ENCODE measurements at regions not wholly inside any gene's neighbourhood (a gene's known extent, or its start where the extent isn't known, plus 50 kb on each side); places are given as distances from the start of the nearest gene placed in this dataset.

DNA sequence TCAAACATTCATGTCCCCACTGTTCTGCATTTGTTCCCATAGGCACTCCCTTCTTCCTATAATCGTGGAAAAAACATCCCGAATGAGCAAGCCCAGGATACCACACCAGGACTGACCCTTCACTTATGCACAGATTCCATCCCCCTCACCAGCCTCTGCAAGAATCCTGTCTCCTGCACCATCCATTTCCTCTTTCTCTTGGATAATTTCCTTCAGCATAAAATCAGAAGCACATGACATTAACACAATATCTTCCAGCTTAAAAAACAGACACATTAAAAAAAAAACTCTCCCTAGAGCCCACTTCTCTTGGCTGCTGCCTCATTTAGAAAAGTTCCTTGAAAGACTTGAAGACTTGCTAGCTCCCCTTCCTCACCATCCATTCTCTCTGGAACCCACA is 120.9 kb upstream of the CPSF6 start:
- DNase-seq: no peak
- Mint-ChIP-seq H3K36me3 (ENCODE audit: insufficient read depth in 2 of 2) (no peaks in the 10 kb centered on the region), H3K4me1 (ENCODE audit: low read depth) (no peaks in the 10 kb centered on the region), H3K4me3 (no peak overlapping the region), H3K9me3 (no peaks in the 10 kb centered on the region), H3K27ac (no peak overlapping the region), H3K27me3 (ENCODE audit: low read depth) (peaks cover 9% of the 10 kb centered on the region)
- no peak for ATAC-seq (replicated peaks in 1 of 2)

- ATAC-seq (replicated peaks in 1 of 2) (no peak), DNase-seq (no peak)
- Mint-ChIP-seq H3K27me3 (ENCODE audit: low read depth) (peaks cover 9% of the 10 kb centered on the region), H3K9me3 (no peaks in the 10 kb centered on the region), H3K4me3 (no peak overlapping the region), H3K36me3 (ENCODE audit: insufficient read depth in 2 of 2) (no peaks in the 10 kb centered on the region), H3K27ac (no peak overlapping the region), H3K4me1 (ENCODE audit: low read depth) (no peaks in the 10 kb centered on the region)
These were observed 119.6 kb upstream of the CPSF6 start for GRCh38 chr12:69119770-69120169.

DNA sequence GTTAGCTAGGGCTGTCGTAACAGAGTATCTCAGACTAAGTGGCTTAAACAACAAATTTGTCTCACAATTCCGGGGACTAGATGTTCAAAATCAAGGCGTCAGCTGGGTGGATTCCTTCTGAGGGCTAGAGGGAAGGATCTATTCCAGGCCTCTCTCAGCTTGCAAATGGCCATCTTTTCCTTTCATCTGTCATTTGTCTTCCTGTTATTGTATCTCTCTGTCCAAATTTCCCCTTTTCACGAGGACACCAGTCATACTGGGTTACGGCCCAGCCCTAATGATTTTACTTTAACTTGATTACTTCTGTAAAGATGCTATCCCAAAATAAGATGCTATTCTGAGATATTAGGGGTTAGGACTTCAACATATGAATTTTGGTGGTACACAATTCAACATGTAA is 119.0 kb upstream of the CPSF6 start:
- H3K27ac Mint-ChIP-seq: no peak overlapping the region
- H3K36me3 Mint-ChIP-seq (ENCODE audit: insufficient read depth in 2 of 2): no peaks in the 10 kb centered on the region
- ATAC-seq (replicated peaks in 1 of 2): no peak
- H3K9me3 Mint-ChIP-seq: no peaks in the 10 kb centered on the region
- no peak overlapping the region for H3K4me3 Mint-ChIP-seq
- H3K27me3 Mint-ChIP-seq (ENCODE audit: low read depth): peaks cover 9% of the 10 kb centered on the region
- no peak for DNase-seq
- no peaks in the 10 kb centered on the region for H3K4me1 Mint-ChIP-seq (ENCODE audit: low read depth)

- H3K36me3 Mint-ChIP-seq (ENCODE audit: insufficient read depth in 2 of 2): no peaks in the 10 kb centered on the region
- H3K27me3 Mint-ChIP-seq (ENCODE audit: low read depth): peaks cover 9% of the 10 kb centered on the region
- H3K9me3 Mint-ChIP-seq: no peaks in the 10 kb centered on the region
- H3K4me1 Mint-ChIP-seq (ENCODE audit: low read depth): no peaks in the 10 kb centered on the region
- no peak overlapping the region for H3K27ac Mint-ChIP-seq
- no peak overlapping the region for H3K4me3 Mint-ChIP-seq
- ATAC-seq (replicated peaks in 1 of 2) (no peak), DNase-seq (no peak)
These were observed 116.1 kb upstream of the CPSF6 start for GRCh38 chr12:69123311-69123710.

DNA sequence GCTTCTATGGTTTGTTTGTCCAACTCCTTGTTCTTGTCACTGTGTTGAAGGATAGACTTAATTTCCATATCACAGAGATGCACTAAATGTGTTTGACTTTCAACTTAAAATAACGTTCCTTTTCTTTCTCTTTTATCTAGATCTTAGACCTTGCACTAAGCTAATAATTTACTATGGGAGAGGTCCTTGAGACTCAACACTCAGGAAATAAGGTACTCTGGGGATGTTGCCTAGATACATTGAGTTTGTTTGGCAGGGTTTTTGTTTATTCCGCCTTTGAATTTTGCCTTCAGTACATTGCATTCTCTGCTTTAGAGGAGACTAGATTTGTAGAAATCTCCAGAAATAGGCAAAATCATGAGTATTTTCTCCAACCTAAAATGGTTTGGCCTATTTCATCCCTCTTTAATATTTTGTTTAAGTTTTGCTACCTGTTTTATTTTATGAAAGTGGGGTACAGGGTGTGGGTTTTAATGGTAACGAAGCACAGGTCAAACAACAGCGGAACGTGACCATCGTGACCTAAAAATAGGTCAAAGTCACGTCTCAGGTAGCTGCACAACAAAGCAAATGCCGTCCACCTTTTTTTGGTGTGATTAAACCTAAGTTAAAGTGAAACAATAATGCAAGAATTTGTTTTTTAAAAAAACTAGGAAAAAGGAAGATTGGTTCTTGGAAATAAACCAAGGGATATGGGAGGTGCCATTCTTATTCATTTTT is 115.3 kb upstream of the CPSF6 start:
- no peaks in the 10 kb centered on the region for H3K4me1 Mint-ChIP-seq (ENCODE audit: low read depth)
- H3K27me3 Mint-ChIP-seq (ENCODE audit: low read depth): peaks cover 9% of the 10 kb centered on the region
- no peak overlapping the region for H3K27ac Mint-ChIP-seq
- no peaks in the 10 kb centered on the region for H3K9me3 Mint-ChIP-seq
- H3K4me3 Mint-ChIP-seq: no peak overlapping the region
- H3K36me3 Mint-ChIP-seq (ENCODE audit: insufficient read depth in 2 of 2): no peaks in the 10 kb centered on the region
- DNase-seq (no peak), ATAC-seq (replicated peaks in 1 of 2) (no peak)

- H3K27ac Mint-ChIP-seq: no peak overlapping the region
- H3K36me3 Mint-ChIP-seq (ENCODE audit: insufficient read depth in 2 of 2): no peaks in the 10 kb centered on the region
- H3K27me3 Mint-ChIP-seq (ENCODE audit: low read depth): peaks cover 8% of the 10 kb centered on the region
- no peaks in the 10 kb centered on the region for H3K9me3 Mint-ChIP-seq
- no peak overlapping the region for H3K4me3 Mint-ChIP-seq
- no peaks in the 10 kb centered on the region for H3K4me1 Mint-ChIP-seq (ENCODE audit: low read depth)
- no peak for DNase-seq
- ATAC-seq (replicated peaks in 1 of 2): no peak
These were observed 110.4 kb upstream of the CPSF6 start for GRCh38 chr12:69129017-69129416.

DNA sequence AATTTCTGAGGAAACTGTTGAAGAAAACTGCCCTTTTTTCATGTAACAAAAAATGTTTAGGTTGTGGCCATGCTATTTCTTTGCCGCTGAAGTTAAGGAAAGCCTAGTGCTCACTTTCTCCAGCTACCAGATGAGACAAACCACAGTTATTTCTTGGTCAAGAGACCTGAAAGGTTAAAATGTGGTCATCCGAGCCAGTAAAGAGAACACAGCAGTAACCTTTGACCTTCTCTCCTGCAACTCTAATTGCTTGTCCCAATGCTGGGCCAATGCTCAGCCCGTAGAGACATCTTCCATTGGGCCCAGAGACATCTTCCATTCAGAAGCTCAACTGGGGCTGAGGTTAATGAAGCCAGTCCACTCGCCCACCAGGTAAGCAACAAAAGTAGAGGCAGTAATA is 109.8 kb upstream of the CPSF6 start:
- Mint-ChIP-seq H3K4me1 (ENCODE audit: low read depth) (no peaks in the 10 kb centered on the region), H3K4me3 (no peak overlapping the region), H3K27ac (no peak overlapping the region), H3K27me3 (ENCODE audit: low read depth) (peaks cover 8% of the 10 kb centered on the region), H3K36me3 (ENCODE audit: insufficient read depth in 2 of 2) (no peaks in the 10 kb centered on the region), H3K9me3 (no peaks in the 10 kb centered on the region)
- ATAC-seq (replicated peaks in 1 of 2) (no peak), DNase-seq (no peak)

- Mint-ChIP-seq H3K27ac (no peak overlapping the region), H3K27me3 (ENCODE audit: low read depth) (peaks cover 8% of the 10 kb centered on the region), H3K4me3 (no peak overlapping the region), H3K36me3 (ENCODE audit: insufficient read depth in 2 of 2) (no peaks in the 10 kb centered on the region), H3K9me3 (no peaks in the 10 kb centered on the region), H3K4me1 (ENCODE audit: low read depth) (no peaks in the 10 kb centered on the region)
- DNase-seq (no peak), ATAC-seq (replicated peaks in 1 of 2) (no peak)
These were observed 109.3 kb upstream of the CPSF6 start for GRCh38 chr12:69130064-69130463.

DNA sequence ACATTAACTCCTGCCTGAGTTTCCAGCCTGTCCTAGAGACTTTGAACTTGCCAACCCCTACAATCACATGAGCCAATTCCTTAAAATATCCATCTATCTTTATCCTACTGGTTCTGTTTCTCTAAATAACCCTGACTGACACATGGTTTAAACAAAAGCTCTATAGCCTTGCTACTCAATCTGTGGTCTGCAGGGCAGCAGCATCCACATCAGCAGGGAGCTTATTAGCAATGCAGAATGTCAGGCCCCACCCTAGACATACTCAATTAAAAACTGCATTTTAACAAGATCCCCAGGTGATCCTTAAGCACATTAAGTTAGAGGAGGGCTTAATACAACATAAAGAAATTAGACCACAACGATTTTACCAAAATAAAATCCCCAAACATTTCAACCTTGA is 108.3 kb upstream of the CPSF6 start:
- no peaks in the 10 kb centered on the region for H3K36me3 Mint-ChIP-seq (ENCODE audit: insufficient read depth in 2 of 2)

DNA sequence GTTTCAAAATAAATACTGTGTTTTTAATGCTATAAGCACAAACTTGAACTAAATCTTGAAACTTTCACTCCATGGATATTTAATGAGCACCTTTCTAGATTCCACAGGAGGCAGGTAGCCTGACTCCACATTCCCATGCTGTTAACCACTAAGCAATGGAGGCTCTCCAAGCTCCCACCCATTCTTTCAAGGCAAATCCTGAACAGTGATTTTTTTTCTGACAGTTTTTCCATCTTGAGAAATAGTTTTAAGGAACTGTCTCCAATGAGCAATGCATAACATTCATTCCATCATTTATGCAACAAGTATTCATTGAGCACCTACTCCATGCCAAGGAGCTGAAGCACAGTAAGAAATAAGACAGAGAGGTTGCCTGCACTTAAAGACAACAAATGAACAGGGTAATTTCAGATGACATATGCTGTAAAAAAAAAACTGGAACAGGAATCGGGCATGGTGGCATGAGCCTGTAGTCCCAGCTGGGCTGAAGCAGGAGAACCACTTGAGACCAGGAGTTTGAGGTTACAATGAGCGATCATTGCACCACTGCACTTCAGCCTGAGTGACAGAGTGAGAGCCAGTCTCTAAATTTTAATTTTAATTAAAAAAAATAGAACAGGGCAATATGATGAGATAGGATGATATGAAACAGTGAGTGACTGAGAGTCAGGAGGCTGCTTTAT is 102.3 kb upstream of the CPSF6 start:
- H3K4me1 Mint-ChIP-seq (ENCODE audit: low read depth): no peaks in the 10 kb centered on the region
- H3K27me3 Mint-ChIP-seq (ENCODE audit: low read depth): peaks cover 12% of the 10 kb centered on the region
- no peak overlapping the region for H3K4me3 Mint-ChIP-seq
- ATAC-seq (replicated peaks in 1 of 2) (no peak), DNase-seq (no peak)
- peaks cover 7 to 13% of the 10 kb centered on the region in 2 donors for H3K9me3 Mint-ChIP-seq
- H3K27ac Mint-ChIP-seq: no peak overlapping the region
- H3K36me3 Mint-ChIP-seq (ENCODE audit: insufficient read depth in 2 of 2): peaks cover 4 to 9% of the 10 kb centered on the region in 2 donors

More for the DNA sequence above, 108.3 kb upstream of the CPSF6 start:
- DNase-seq: no peak
- ATAC-seq (replicated peaks in 1 of 2): no peak
- H3K4me3 Mint-ChIP-seq: no peak overlapping the region
- no peaks in the 10 kb centered on the region for H3K9me3 Mint-ChIP-seq
- H3K4me1 Mint-ChIP-seq (ENCODE audit: low read depth): no peaks in the 10 kb centered on the region
- no peak overlapping the region for H3K27ac Mint-ChIP-seq
- peaks cover 8% of the 10 kb centered on the region for H3K27me3 Mint-ChIP-seq (ENCODE audit: low read depth)

GRCh38 chr12:69141074-69141473 is 98.3 kb upstream of the CPSF6 start:
- H3K36me3 Mint-ChIP-seq (ENCODE audit: insufficient read depth in 2 of 2): peaks cover 4 to 9% of the 10 kb centered on the region in 2 donors
- DNase-seq (no peak), ATAC-seq (replicated peaks in 1 of 2) (no peak)
- H3K27me3 Mint-ChIP-seq (ENCODE audit: low read depth): peaks cover 12% of the 10 kb centered on the region
- no peak overlapping the region for H3K4me3 Mint-ChIP-seq
- H3K9me3 Mint-ChIP-seq: peaks cover 7 to 13% of the 10 kb centered on the region in 2 donors
- H3K4me1 Mint-ChIP-seq (ENCODE audit: low read depth): no peaks in the 10 kb centered on the region
- H3K27ac Mint-ChIP-seq: no peak overlapping the region

DNA sequence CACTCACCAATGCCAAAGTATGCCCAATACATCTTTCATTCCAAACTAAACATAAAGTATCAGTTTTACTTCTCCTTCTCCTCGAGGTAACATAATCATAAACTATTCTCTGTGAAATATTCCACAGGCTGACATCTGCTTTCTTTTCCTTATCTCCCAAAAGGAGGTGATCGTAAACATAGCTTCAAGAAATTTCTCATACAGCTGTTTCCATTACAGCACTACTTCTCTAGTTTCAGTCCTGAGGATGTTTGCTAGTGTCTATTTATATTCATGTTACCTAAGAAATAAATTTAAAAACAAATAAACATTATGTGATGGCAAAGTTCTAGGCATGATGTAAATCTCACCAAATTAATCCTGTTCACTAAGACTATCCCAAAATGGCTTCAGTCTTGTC is 90.1 kb upstream of the CPSF6 start:
- no peaks in the 10 kb centered on the region for H3K9me3 Mint-ChIP-seq
- no peak overlapping the region for H3K4me3 Mint-ChIP-seq
- DNase-seq (no peak), ATAC-seq (replicated peaks in 1 of 2) (no peak)
- no peaks in the 10 kb centered on the region for H3K36me3 Mint-ChIP-seq (ENCODE audit: insufficient read depth in 2 of 2)
- peaks cover 9% of the 10 kb centered on the region for H3K4me1 Mint-ChIP-seq (ENCODE audit: low read depth)
- H3K27ac Mint-ChIP-seq: no peak overlapping the region
- H3K27me3 Mint-ChIP-seq (ENCODE audit: low read depth): no peaks in the 10 kb centered on the region

DNA sequence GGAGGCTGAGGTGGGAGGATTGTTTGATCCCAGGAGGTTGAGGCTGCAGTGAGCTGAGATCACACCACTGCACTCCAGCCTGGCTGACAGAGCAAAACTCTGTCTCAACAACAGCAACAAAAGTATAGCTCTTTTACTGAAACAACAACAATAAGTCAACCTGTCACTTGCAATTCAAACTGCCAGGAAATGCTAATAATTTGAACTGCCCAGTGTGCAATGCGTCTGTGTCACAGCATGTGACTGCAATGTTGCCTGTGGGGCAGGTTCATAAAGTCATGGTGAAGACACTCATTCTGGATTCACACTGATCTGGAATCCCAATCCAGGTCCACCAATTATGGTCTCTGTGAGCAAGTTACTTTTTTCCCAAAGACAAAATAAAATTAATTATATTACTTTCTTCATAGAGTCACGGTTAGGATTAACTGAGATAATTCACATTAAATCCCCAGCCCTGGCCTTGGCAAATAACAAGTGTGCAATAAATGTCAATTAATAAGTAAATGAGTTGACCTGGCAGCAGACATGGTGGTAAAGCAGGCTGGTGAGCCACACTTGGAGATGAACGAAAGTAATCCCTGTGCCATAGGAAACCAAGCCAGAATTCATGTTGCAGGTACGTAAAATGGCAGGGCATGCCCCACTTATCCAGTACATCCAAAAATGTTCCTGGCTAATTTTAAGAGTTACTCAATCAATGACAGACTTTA is 89.1 kb upstream of the CPSF6 start:
- no peaks in the 10 kb centered on the region for H3K36me3 Mint-ChIP-seq (ENCODE audit: insufficient read depth in 2 of 2)
- DNase-seq: no peak

More for the DNA sequence above, 89.1 kb upstream of the CPSF6 start:
- Mint-ChIP-seq H3K4me3 (no peak overlapping the region), H3K27me3 (ENCODE audit: low read depth) (no peaks in the 10 kb centered on the region), H3K27ac (no peak overlapping the region), H3K4me1 (ENCODE audit: low read depth) (peaks cover 19% of the 10 kb centered on the region), H3K9me3 (no peaks in the 10 kb centered on the region)
- ATAC-seq (replicated peaks in 1 of 2): no peak

Data from activated T-cell treated with anti-CD3 and anti-CD28 coated beads, Interleukin-2, amount 50 U/mL, for 72 hours (primary cell).